Neural cell (in vitro differentiated cells): ENCODE measurements at regions not wholly inside any gene's neighbourhood (a gene's known extent, or its start where the extent isn't known, plus 50 kb on each side); places are given as distances from the start of the nearest gene placed in this dataset.

ENCODE experiments used
- H2AFZ ChIP-seq: fragments of 200-600, 300-800 bp; sonication (generic), shearing (Covaris generic); 2 replicates; pipeline ENCODE4 v1.6.0; 2014; ENCODE audit warnings: low read depth, mild to moderate bottlenecking, antibody characterized with exemption, low read length, moderate library complexity
- H3F3A ChIP-seq: fragments of 200-600 bp; shearing (Covaris generic); 2 replicates; pipeline ENCODE4 v1.6.1; 2016; ENCODE audit warnings: mild to moderate bottlenecking, moderate library complexity, mixed read lengths, antibody characterized with exemption, low read length; ENCODE audit not compliant: insufficient read depth, poor library complexity, severe bottlenecking
- H3K27ac ChIP-seq: fragments of 200-600, 300-800 bp; sonication (generic), shearing (Covaris generic); 2 replicates; pipeline ENCODE4 v1.5.1; 2014; ENCODE audit warnings: mild to moderate bottlenecking, low read length, moderate library complexity
- H3K27me3 ChIP-seq: fragments of 300-800, 200-600 bp; sonication (generic), shearing (Covaris generic); 2 replicates; pipeline ENCODE4 v1.6.0; 2014; ENCODE audit warnings: mild to moderate bottlenecking, low read depth, low read length, moderate library complexity; ENCODE audit not compliant: insufficient read depth
- H3K36me3 ChIP-seq: fragments of 300-800, 200-600 bp; sonication (generic), shearing (Covaris generic); 2 replicates; pipeline ENCODE4 v1.5.1; 2014; ENCODE audit warnings: mild to moderate bottlenecking, antibody characterized with exemption, low read length, moderate library complexity; ENCODE audit not compliant: insufficient read depth
- H3K4me2 ChIP-seq: fragments of 300-800, 200-600 bp; sonication (generic), shearing (Covaris generic); 2 replicates; pipeline ENCODE4 v1.6.0; 2014; ENCODE audit warnings: mild to moderate bottlenecking, low read length
- H3K4me3 ChIP-seq: fragments of 300-800, 200-600 bp; sonication (generic), shearing (Covaris generic); 2 replicates; pipeline ENCODE4 v1.5.1; 2014; ENCODE audit warnings: mild to moderate bottlenecking, low read length, moderate library complexity
- H3K79me2 ChIP-seq: fragments of 200-600 bp; shearing (Covaris generic); replicated peaks from 2 replicates; pipeline ENCODE4 v1.6.0; 2014; ENCODE audit warnings: mild to moderate bottlenecking, low read length, moderate library complexity; ENCODE audit not compliant: insufficient read depth
- H3K9ac ChIP-seq: fragments of 300-800, 200-600 bp; sonication (generic), shearing (Covaris generic); 2 replicates; pipeline ENCODE4 v1.6.1; 2016; ENCODE audit warnings: mild to moderate bottlenecking, low read length, mixed read lengths
- H3K9me2 ChIP-seq: fragments of 200-600 bp; shearing (Covaris generic); 2 replicates; pipeline ENCODE4 v1.6.1; 2016; ENCODE audit warnings: mild to moderate bottlenecking, low read length, mixed read lengths; ENCODE audit not compliant: insufficient read depth
- H3K9me3 ChIP-seq: fragments of 200-600, 300-800 bp; sonication (generic), shearing (Covaris generic); 2 replicates; pipeline ENCODE4 v1.6.1; 2016; ENCODE audit warnings: mild to moderate bottlenecking, mixed run types, low read length, moderate library complexity, mixed read lengths
- H4K20me1 ChIP-seq: fragments of 200-600 bp; shearing (Covaris generic); 2 replicates; pipeline ENCODE4 v1.6.1; 2016; ENCODE audit warnings: mild to moderate bottlenecking, mixed run types; ENCODE audit not compliant: insufficient read depth
- EP300 ChIP-seq: fragments of 450-650 bp; conservative IDR thresholded peaks from 2 replicates; pipeline ENCODE4 v1.6.1; 2014; ENCODE audit warnings: antibody characterized with exemption, mild to moderate bottlenecking, moderate library complexity; ENCODE audit not compliant: poor library complexity, severe bottlenecking
- EZH2 ChIP-seq: fragments of 200-600, 300-800 bp; shearing (Covaris generic), sonication (generic); IDR thresholded peaks from 2 replicates; pipeline ENCODE4 v1.6.1; 2014; ENCODE audit warnings: antibody characterized with exemption, low read length, borderline replicate concordance, mild to moderate bottlenecking; ENCODE audit not compliant: insufficient read depth, poor library complexity, severe bottlenecking
- MXI1 ChIP-seq: fragments of 450-650 bp; conservative IDR thresholded peaks from 2 replicates; pipeline ENCODE4 v1.6.1; 2014; ENCODE audit warnings: antibody characterized with exemption, mild to moderate bottlenecking; ENCODE audit not compliant: poor library complexity, severe bottlenecking
- POLR2AphosphoS5 ChIP-seq: IDR thresholded peaks from 2 replicates; pipeline ENCODE4 v1.6.1; 2012
- RAD21 ChIP-seq: fragments of 450-650 bp; conservative IDR thresholded peaks from 2 replicates; pipeline ENCODE4 v1.6.1; 2014; ENCODE audit warnings: antibody characterized with exemption, mild to moderate bottlenecking, moderate library complexity
- REST ChIP-seq: IDR thresholded peaks from 2 replicates; pipeline ENCODE4 v1.6.1; 2012; ENCODE audit warnings: borderline replicate concordance
- SMC3 ChIP-seq: fragments of 450-650 bp; conservative IDR thresholded peaks from 2 replicates; pipeline ENCODE4 v1.6.1; 2014; ENCODE audit warnings: antibody characterized with exemption, mild to moderate bottlenecking, moderate library complexity; ENCODE audit not compliant: poor library complexity
- TAF1 ChIP-seq: IDR thresholded peaks from 2 replicates; pipeline ENCODE4 v1.6.1; 2012; ENCODE audit warnings: low read depth
- TF ChIP-seq, protein P1 (sequence below): fragments of 450-650 bp; IDR thresholded peaks from 2 replicates; pipeline ENCODE4 v1.5.1; 2014; ENCODE audit warnings: antibody characterized with exemption, mild to moderate bottlenecking, moderate library complexity; ENCODE audit not compliant: poor library complexity, severe bottlenecking

DNA sequence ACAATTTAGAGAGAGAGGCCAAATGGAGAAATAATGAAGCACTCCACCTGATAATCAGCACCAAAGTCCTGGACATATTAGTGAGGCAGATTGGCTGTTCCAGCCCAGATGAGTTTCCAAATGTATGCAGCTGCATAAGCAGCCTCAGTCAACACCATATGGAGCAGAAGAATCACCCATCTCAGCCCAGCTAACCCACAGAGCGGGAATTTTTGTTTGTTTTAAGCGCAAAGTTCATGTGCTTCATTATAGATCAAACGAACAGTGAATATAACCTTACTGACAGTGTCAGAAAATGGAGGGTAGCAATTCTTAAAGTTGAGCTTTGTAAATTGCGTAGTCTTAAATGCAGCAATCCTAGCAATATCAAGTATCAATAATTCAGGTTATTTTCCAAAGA is 234.0 kb upstream of the CEP162 start:
- no peak overlapping the region for H3K4me2 ChIP-seq
- H3K9me2 ChIP-seq, result no peaks in the 10 kb centered on the region
- no peak overlapping the region for H3K4me3 ChIP-seq
- no peaks in the 10 kb centered on the region for H3K27me3 ChIP-seq
- no peak overlapping the region for H3K9ac ChIP-seq
- H3K27ac ChIP-seq, result no peak overlapping the region
- no peaks in the 10 kb centered on the region for H3F3A ChIP-seq
- no peaks in the 10 kb centered on the region for H3K79me2 ChIP-seq
- TF ChIP-seq MXI1 (no peak), RAD21 (no peak), EP300 (no peak), SMC3 (no peak), POLR2AphosphoS5 (no peak)
- TF ChIP-seq, protein P1, sequence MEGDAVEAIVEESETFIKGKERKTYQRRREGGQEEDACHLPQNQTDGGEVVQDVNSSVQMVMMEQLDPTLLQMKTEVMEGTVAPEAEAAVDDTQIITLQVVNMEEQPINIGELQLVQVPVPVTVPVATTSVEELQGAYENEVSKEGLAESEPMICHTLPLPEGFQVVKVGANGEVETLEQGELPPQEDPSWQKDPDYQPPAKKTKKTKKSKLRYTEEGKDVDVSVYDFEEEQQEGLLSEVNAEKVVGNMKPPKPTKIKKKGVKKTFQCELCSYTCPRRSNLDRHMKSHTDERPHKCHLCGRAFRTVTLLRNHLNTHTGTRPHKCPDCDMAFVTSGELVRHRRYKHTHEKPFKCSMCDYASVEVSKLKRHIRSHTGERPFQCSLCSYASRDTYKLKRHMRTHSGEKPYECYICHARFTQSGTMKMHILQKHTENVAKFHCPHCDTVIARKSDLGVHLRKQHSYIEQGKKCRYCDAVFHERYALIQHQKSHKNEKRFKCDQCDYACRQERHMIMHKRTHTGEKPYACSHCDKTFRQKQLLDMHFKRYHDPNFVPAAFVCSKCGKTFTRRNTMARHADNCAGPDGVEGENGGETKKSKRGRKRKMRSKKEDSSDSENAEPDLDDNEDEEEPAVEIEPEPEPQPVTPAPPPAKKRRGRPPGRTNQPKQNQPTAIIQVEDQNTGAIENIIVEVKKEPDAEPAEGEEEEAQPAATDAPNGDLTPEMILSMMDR, result no peak
- H3K9me3 ChIP-seq, result no peaks in the 10 kb centered on the region
- H4K20me1 ChIP-seq, result no peaks in the 10 kb centered on the region
- no peak overlapping the region for H2AFZ ChIP-seq
- H3K36me3 ChIP-seq, result no peaks in the 10 kb centered on the region

GRCh38 chr6:84460491-84460890 is 233.0 kb upstream of the CEP162 start:
- H3K9me2 ChIP-seq, result no peaks in the 10 kb centered on the region
- no peaks in the 10 kb centered on the region for H3K36me3 ChIP-seq
- no peaks in the 10 kb centered on the region for H3K9me3 ChIP-seq
- H3K4me2 ChIP-seq, result no peak overlapping the region
- no peaks in the 10 kb centered on the region for H4K20me1 ChIP-seq
- no peak overlapping the region for H3K4me3 ChIP-seq
- TF ChIP-seq, protein P1, result no peak
- TF ChIP-seq EP300 (no peak), RAD21 (no peak), TAF1 (no peak), MXI1 (no peak), POLR2AphosphoS5 (no peak), SMC3 (no peak), EZH2 (no peak), REST (no peak)
- no peaks in the 10 kb centered on the region for H3F3A ChIP-seq
- no peak overlapping the region for H2AFZ ChIP-seq
- no peaks in the 10 kb centered on the region for H3K27me3 ChIP-seq
- no peaks in the 10 kb centered on the region for H3K79me2 ChIP-seq
- H3K27ac ChIP-seq, result no peak overlapping the region
- no peak overlapping the region for H3K9ac ChIP-seq
